ENCODE measurements at regions not wholly inside any gene's neighbourhood (a gene's known extent, or its start where the extent isn't known, plus 50 kb on each side); places are given as distances from the start of the nearest gene placed in this dataset.

DNA sequence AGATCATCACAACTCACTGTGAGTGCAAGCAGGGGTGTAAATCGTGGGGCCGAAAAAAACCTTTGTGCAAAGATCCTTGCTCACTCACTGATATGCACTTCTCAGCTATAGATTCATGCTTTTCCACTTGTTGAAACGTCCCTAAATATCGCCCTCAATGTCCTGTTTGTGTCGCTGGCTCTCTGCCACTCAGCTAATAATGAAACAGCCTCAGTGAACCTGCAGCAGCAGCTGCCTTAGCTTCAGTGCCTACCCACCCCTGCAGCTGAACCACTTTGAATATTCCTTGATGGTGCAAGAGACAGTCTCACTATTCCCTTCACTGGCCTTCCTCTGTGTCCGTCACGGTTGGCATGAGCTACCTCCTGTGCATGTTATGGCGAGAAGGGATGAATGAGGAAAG lies 128.9 kb upstream of the NAA20 start:
- no peaks in the 10 kb centered on the region for H3K79me2 ChIP-seq (ENCODE audit: insufficient read depth, low read depth)
- H3K9ac ChIP-seq: no peak overlapping the region
- no peak overlapping the region for H3K27ac ChIP-seq
- H4K20me1 ChIP-seq (ENCODE audit: insufficient read depth): no peaks in the 10 kb centered on the region
- TF ChIP-seq, protein P1, sequence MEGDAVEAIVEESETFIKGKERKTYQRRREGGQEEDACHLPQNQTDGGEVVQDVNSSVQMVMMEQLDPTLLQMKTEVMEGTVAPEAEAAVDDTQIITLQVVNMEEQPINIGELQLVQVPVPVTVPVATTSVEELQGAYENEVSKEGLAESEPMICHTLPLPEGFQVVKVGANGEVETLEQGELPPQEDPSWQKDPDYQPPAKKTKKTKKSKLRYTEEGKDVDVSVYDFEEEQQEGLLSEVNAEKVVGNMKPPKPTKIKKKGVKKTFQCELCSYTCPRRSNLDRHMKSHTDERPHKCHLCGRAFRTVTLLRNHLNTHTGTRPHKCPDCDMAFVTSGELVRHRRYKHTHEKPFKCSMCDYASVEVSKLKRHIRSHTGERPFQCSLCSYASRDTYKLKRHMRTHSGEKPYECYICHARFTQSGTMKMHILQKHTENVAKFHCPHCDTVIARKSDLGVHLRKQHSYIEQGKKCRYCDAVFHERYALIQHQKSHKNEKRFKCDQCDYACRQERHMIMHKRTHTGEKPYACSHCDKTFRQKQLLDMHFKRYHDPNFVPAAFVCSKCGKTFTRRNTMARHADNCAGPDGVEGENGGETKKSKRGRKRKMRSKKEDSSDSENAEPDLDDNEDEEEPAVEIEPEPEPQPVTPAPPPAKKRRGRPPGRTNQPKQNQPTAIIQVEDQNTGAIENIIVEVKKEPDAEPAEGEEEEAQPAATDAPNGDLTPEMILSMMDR (conservative IDR thresholded peaks at IDR 0.05; ENCODE audit: low read depth, low read length): no peak
- H3K4me2 ChIP-seq: no peak overlapping the region
- H3K4me1 ChIP-seq (ENCODE audit: low read depth, poor library complexity, severe bottlenecking): no peaks in the 10 kb centered on the region
- no peaks in the 10 kb centered on the region for H3K36me3 ChIP-seq (ENCODE audit: insufficient read depth)
- no peak overlapping the region for H3K4me3 ChIP-seq (IDR thresholded peaks at IDR 0.05; ENCODE audit: insufficient read depth, low read depth, low read length)
- no peaks in the 10 kb centered on the region for H3K27me3 ChIP-seq (ENCODE audit: insufficient read depth, low read depth)
- H2AFZ ChIP-seq (ENCODE audit: low read depth): no peak overlapping the region

DNA sequence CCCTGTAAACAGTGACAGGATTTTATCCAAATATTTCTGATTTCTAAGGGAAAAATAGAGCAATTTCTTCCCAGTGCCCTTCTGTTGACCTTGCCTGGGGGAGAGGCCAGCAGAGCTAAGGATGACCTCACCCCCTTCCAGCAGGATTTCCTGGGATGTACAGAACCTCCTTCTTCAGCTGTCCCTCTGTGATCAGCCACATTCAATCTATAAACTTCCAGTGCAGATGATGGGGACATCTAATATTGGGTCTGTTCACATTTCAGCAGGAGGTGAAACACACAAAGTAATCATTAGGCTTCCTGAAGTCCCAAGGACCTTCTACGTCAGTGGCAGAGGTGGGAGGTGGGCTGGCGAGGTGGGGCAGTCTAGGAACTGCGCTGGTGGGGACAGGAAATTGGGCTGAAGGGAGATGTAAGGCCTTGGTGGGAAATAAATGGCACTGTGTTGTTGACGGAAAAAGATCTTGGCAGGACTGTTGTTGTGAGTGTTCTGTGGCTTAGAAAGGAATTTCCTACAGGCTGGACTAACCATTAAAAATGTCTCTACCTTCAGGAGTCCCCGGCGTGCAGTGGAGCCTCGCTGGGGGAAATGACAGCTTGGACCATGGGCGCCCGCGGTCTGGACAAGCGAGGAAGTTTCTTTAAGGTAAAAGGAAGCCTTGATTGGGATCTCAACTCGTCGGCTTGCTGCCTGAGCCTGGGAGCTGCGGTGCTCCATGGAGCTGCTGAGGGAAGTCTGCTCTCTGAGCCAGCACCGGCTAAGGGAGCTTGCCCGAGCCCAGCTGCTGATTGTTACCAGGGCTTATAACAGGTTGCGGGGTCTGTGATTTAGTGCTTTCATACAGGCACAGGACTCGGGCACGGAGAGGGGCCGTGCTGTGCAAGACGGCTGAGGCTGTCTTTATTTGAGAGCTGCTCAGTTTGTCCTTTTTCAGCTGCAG lies 127.9 kb upstream of the NAA20 start:
- Histone ChIP-seq H3K27ac (no peak overlapping the region), H3K27me3 (ENCODE audit: insufficient read depth, low read depth) (no peaks in the 10 kb centered on the region), H3K9ac (no peak overlapping the region), H4K20me1 (ENCODE audit: insufficient read depth) (no peaks in the 10 kb centered on the region), H3K79me2 (ENCODE audit: insufficient read depth, low read depth) (no peaks in the 10 kb centered on the region), H3K4me2 (no peak overlapping the region), H2AFZ (ENCODE audit: low read depth) (no peak overlapping the region), H3K4me1 (ENCODE audit: low read depth, poor library complexity, severe bottlenecking) (no peaks in the 10 kb centered on the region), H3K4me3 (IDR thresholded peaks at IDR 0.05; ENCODE audit: insufficient read depth, low read depth, low read length) (no peak overlapping the region), H3K36me3 (ENCODE audit: insufficient read depth) (no peaks in the 10 kb centered on the region)
- TF ChIP-seq, protein P1 (conservative IDR thresholded peaks at IDR 0.05; ENCODE audit: low read depth, low read length): no peak

GRCh38 chr20:19890445-19891051 lies 126.6 kb upstream of the NAA20 start:
- Histone ChIP-seq H3K4me2 (no peak overlapping the region), H3K27me3 (ENCODE audit: insufficient read depth, low read depth) (no peaks in the 10 kb centered on the region), H2AFZ (ENCODE audit: low read depth) (no peak overlapping the region), H3K9ac (no peak overlapping the region), H3K4me1 (ENCODE audit: low read depth, poor library complexity, severe bottlenecking) (no peaks in the 10 kb centered on the region), H4K20me1 (ENCODE audit: insufficient read depth) (no peaks in the 10 kb centered on the region), H3K36me3 (ENCODE audit: insufficient read depth) (no peaks in the 10 kb centered on the region), H3K27ac (no peak overlapping the region), H3K4me3 (IDR thresholded peaks at IDR 0.05; ENCODE audit: insufficient read depth, low read depth, low read length) (no peak overlapping the region), H3K79me2 (ENCODE audit: insufficient read depth, low read depth) (no peaks in the 10 kb centered on the region)
- TF ChIP-seq, protein P1 (conservative IDR thresholded peaks at IDR 0.05; ENCODE audit: low read depth, low read length): no peak

DNA sequence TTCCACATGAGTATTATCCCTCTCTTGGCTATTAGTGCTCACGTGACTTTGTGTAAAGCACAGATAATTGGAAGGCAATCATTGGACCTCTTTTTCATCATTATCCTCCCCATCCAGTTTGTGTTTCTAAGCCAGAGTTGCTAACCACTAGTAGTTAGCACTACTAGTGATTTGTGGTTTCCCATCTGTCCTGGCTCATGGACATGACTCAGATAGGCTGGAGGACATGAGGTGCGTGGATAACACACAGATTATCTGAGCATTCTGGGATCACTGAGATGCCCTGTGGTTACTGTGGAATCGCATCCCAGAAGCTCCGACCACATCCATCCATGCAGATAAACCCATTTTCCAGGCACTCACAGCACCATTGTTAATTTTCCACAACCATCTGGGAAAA lies 123.8 kb upstream of the NAA20 start:
- H3K4me3 ChIP-seq (IDR thresholded peaks at IDR 0.05; ENCODE audit: insufficient read depth, low read depth, low read length): no peak overlapping the region
- no peak overlapping the region for H3K9ac ChIP-seq
- TF ChIP-seq, protein P1 (conservative IDR thresholded peaks at IDR 0.05; ENCODE audit: low read depth, low read length): no peak
- H3K27ac ChIP-seq: no peak overlapping the region
- H3K4me1 ChIP-seq (ENCODE audit: low read depth, poor library complexity, severe bottlenecking): no peaks in the 10 kb centered on the region
- no peaks in the 10 kb centered on the region for H3K36me3 ChIP-seq (ENCODE audit: insufficient read depth)
- H2AFZ ChIP-seq (ENCODE audit: low read depth): no peak overlapping the region
- no peaks in the 10 kb centered on the region for H3K27me3 ChIP-seq (ENCODE audit: insufficient read depth, low read depth)
- no peak overlapping the region for H3K4me2 ChIP-seq
- H3K79me2 ChIP-seq (ENCODE audit: insufficient read depth, low read depth): no peaks in the 10 kb centered on the region
- no peaks in the 10 kb centered on the region for H4K20me1 ChIP-seq (ENCODE audit: insufficient read depth)

Measured in KMS-11 (cell line).